ENCODE measurements at regions not wholly inside any gene's neighbourhood (a gene's known extent, or its start where the extent isn't known, plus 50 kb on each side); places are given as distances from the start of the nearest gene placed in this dataset.
"Not testable (repeated sequence)": the region's sequence is repeated elsewhere in the genome, so short reads cannot be mapped to it uniquely, and the experiment has no call there.

- no peak for DNase-seq (ENCODE audit: low read depth)
Measured at GRCh38 chr11:82216927-82217570, 516.6 kb downstream of the FAM181B start.

GRCh38 chr11:82210011-82210410, 523.7 kb downstream of the FAM181B start:
- DNase-seq (ENCODE audit: low read depth), result no peak

GRCh38 chr11:82195283-82195682, 538.4 kb downstream of the FAM181B start:
- DNase-seq (ENCODE audit: low read depth), result no peak

- no peak for DNase-seq (ENCODE audit: low read depth)
Measured at GRCh38 chr11:82194521-82194920, 539.1 kb downstream of the FAM181B start.

GRCh38 chr11:82191695-82192094, 542.0 kb downstream of the FAM181B start:
- DNase-seq (ENCODE audit: low read depth), result no peak

GRCh38 chr11:82185925-82186324, 547.7 kb downstream of the FAM181B start:
- no peak for DNase-seq (ENCODE audit: low read depth)

GRCh38 chr11:82184966-82185365, 548.7 kb downstream of the FAM181B start:
- no peak for DNase-seq (ENCODE audit: low read depth)

- no peak for DNase-seq (ENCODE audit: low read depth)
Measured at GRCh38 chr11:82183346-82183745, 550.3 kb downstream of the FAM181B start.

- DNase-seq (ENCODE audit: low read depth), result not testable (repeated sequence)
Measured at GRCh38 chr11:82182697-82183096, 551.0 kb downstream of the FAM181B start.

- DNase-seq (ENCODE audit: low read depth), result not testable (repeated sequence)
Measured at GRCh38 chr11:82181796-82182195, 551.9 kb downstream of the FAM181B start.

GRCh38 chr11:82176945-82177344, 556.7 kb downstream of the FAM181B start:
- no peak for DNase-seq (ENCODE audit: low read depth)

- DNase-seq (ENCODE audit: low read depth), result no peak
Measured at GRCh38 chr11:82176365-82176764, 557.3 kb downstream of the FAM181B start.

GRCh38 chr11:82174610-82175009, 559.1 kb downstream of the FAM181B start:
- no peak for DNase-seq (ENCODE audit: low read depth)

- no peak for DNase-seq (ENCODE audit: low read depth)
Measured at GRCh38 chr11:82146789-82147188, 586.9 kb downstream of the FAM181B start.

- DNase-seq (ENCODE audit: low read depth), result no peak
Measured at GRCh38 chr11:82118946-82119345, 614.7 kb downstream of the FAM181B start.

GRCh38 chr11:82117362-82117761, 616.3 kb downstream of the FAM181B start:
- DNase-seq (ENCODE audit: low read depth), result no peak

GRCh38 chr11:82105331-82105998, 628.2 kb downstream of the FAM181B start:
- DNase-seq (ENCODE audit: low read depth), result no peak

GRCh38 chr11:82092904-82093303, 640.8 kb downstream of the FAM181B start:
- no peak for DNase-seq (ENCODE audit: low read depth)

GRCh38 chr11:82089426-82089825, 644.2 kb downstream of the FAM181B start:
- DNase-seq (ENCODE audit: low read depth), result no peak

- no peak for DNase-seq (ENCODE audit: low read depth)
Measured at GRCh38 chr11:82085493-82085892, 648.2 kb downstream of the FAM181B start.

GRCh38 chr11:82082976-82083375, 650.7 kb downstream of the FAM181B start:
- DNase-seq (ENCODE audit: low read depth), result no peak

- DNase-seq (ENCODE audit: low read depth), result no peak
Measured at GRCh38 chr11:82080160-82080559, 653.5 kb downstream of the FAM181B start.

- no peak for DNase-seq (ENCODE audit: low read depth)
Measured at GRCh38 chr11:82076126-82076525, 657.5 kb downstream of the FAM181B start.

GRCh38 chr11:82059505-82059904, 674.2 kb downstream of the FAM181B start:
- no peak for DNase-seq (ENCODE audit: low read depth)
